NB4 (cell line): ENCODE measurements at regions not wholly inside any gene's neighbourhood (a gene's known extent, or its start where the extent isn't known, plus 50 kb on each side); places are given as distances from the start of the nearest gene placed in this dataset.

Source experiments
- CTCF ChIP-seq: IDR thresholded peaks from one replicate; pipeline ENCODE4 v1.5.1; 2012; ENCODE audit warnings: low read depth, low read length
- MYC ChIP-seq: IDR thresholded peaks from 2 replicates; pipeline ENCODE4 v1.6.1; 2011; ENCODE audit warnings: low read depth, low read length
- POLR2A ChIP-seq: IDR thresholded peaks from 2 replicates; pipeline ENCODE4 v1.6.1; 2011; ENCODE audit warnings: mild to moderate bottlenecking; ENCODE audit not compliant: insufficient read length; ENCODE audit errors: extremely low read depth
- TF ChIP-seq, protein P1 (sequence below): IDR thresholded peaks from 2 replicates; pipeline ENCODE4 v1.6.1; 2011; ENCODE audit warnings: low read depth, low read length

- no peak for TF ChIP-seq POLR2A
- no peak for TF ChIP-seq CTCF
- TF ChIP-seq, protein P1, sequence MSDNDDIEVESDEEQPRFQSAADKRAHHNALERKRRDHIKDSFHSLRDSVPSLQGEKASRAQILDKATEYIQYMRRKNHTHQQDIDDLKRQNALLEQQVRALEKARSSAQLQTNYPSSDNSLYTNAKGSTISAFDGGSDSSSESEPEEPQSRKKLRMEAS, result no peak
- no peak for TF ChIP-seq MYC
These were observed 219.8 kb upstream of the UFL1 start for GRCh38 chr6:96301781-96302180.
